Heart right ventricle (tissue), 16 donors: ENCODE measurements at regions not wholly inside any gene's neighbourhood (a gene's known extent, or its start where the extent isn't known, plus 50 kb on each side); places are given as distances from the start of the nearest gene placed in this dataset.
"Not testable (repeated sequence)": the region's sequence is repeated elsewhere in the genome, so short reads cannot be mapped to it uniquely, and the experiment has no call there.

Experiments
- ATAC-seq, 8 donors: fragments of 200-7000 bp; cut with Tn5 transposase; one replicate each; pipeline ENCODE4 v1.9.1; 2020; ENCODE audit warnings: mild to moderate bottlenecking in 8 of 8, moderate library complexity in 8 of 8, moderate number of reproducible peaks in 1 of 8
- DNase-seq, 2 donors: peaks; one replicate each; pipeline ENCODE4 v3.0.0-alpha.2; 2020
- H3K27ac ChIP-seq, 10 donors: fragments of 200-600 bp; sonication (generic) in 2 of 10; one replicate each; pipeline versions ENCODE4 v1.5.0 to v1.8.0; 2020 to 2022; ENCODE audit warnings: mild to moderate bottlenecking in 3 of 10
- H3K27me3 ChIP-seq, 7 donors: fragments of 200-600 bp; one replicate each; pipeline ENCODE4 v1.8.0; 2021 to 2022; ENCODE audit warnings: mild to moderate bottlenecking in 2 of 7
- H3K36me3 ChIP-seq, 9 donors: fragments of 200-600 bp; sonication (generic) in 1 of 9; one replicate each; pipeline versions ENCODE4 v1.5.0 to v1.8.0; 2020 to 2022; ENCODE audit warnings: mild to moderate bottlenecking in 2 of 9
- H3K4me1 ChIP-seq, 9 donors: fragments of 200-600 bp; sonication (generic) in 1 of 9; one replicate each; pipeline versions ENCODE4 v1.5.0 to v1.8.0; 2020 to 2022; ENCODE audit warnings: mild to moderate bottlenecking in 4 of 9
- H3K4me3 ChIP-seq, 10 donors: fragments of 200-600 bp; sonication (generic) in 2 of 10; one replicate each; pipeline versions ENCODE4 v1.5.0 to v1.8.0; 2020 to 2022; ENCODE audit warnings: mild to moderate bottlenecking in 7 of 10, moderate library complexity in 2 of 10
- H3K9me3 ChIP-seq, 11 donors: fragments of 200-600 bp in 10 of 11; sonication (generic) in 2 of 11; one replicate each; pipeline versions ENCODE4 v1.5.0 to v1.8.0; 2013 to 2022; ENCODE audit warnings: mild to moderate bottlenecking in 2 of 11, control low read depth in 1 of 11, moderate library complexity in 1 of 11
- CTCF ChIP-seq, 9 donors: fragments of 200-600 bp; sonication (generic) in 2 of 9; IDR thresholded peaks; one replicate each; pipeline versions ENCODE4 v1.5.0 to v1.8.0; 2021 to 2022; ENCODE audit warnings: antibody characterized with exemption in 9 of 9, mild to moderate bottlenecking in 5 of 9, moderate library complexity in 1 of 9
- WGBS, 2 donors: extraction: QIAGEN DNeasy Blood & Tissue Kit; methylation state at CpG; one replicate each; pipeline ENCODE4 v1.1.7; 2013; ENCODE audit warnings: inconsistent platforms in 1 of 2; 5-methylcytosine and 5-hydroxymethylcytosine counted together
- intact Hi-C, 10 donors: fragments of 100-400 bp; cut with DNase I; formaldehyde crosslinking; loops; one replicate each; pipeline versions ENCODE4 v1.11.1 to v1.14.2; 2022
- donor health status: Arrhythmogenic right ventricular cardiomyopathy.
- donor health status: ischemic (EF 13 %, LVEDD 7.1; RV severe dilation, severe dysfunction).
- donor health status: healthy with polysubstance abuse.
- donor health status: DM: no; HTN: yes; CAD: no.
- donor health status: DM: no; HTN: no; CAD: no.
- donor health status: ischemic (EF 25% LVEDD 6.9; RV normal size, moderate dysfunction).
- donor health status: ischemic (EF 25% LVEDD 5.7; RV mildly dilated, moderate dysfunction).
- donor health status: healthy.
- donor health status: DM: yes; HTN: yes; CAD: no.
- donor health status: Ischemic cardiomyopathy.
- donor health status: ischemic (EF 35%, LVEDD 5.7; RV mildly dilated, moderate dysfunction).
- donor health status: nonischemic (EF 11% LVEDD 7.7; RV severe dilation, severe dysfunction).
- donor health status: DM: yes; HTN: yes; CAD: no.
- donor health status: PGD.
- donor health status: ischemic (EF 29% LVEDD 5.4; RV normal size, mild dysfunction).
- donor health status: nonischemic (EF 23%, LVEDD 6.1; RV moderate dilation, normal function).

- TF ChIP-seq CTCF (IDR thresholded peaks at IDR 0.05): no peak
- DNase-seq (no peak), ATAC-seq (no peak)
- intact Hi-C loops: no loop called here
- H3K36me3 ChIP-seq: no peaks in the 10 kb centered on the region
- WGBS, 2 donors: 70 to 74% methylated on average over 2 of the region's 2 CpGs
- H3K27me3 ChIP-seq: peaks cover 0 to 4% (median 0%) of the 10 kb centered on the region in 7 donors
- no peak overlapping the region for H3K27ac ChIP-seq
- H3K4me1 ChIP-seq: peaks cover 0 to 10% (median 0%) of the 10 kb centered on the region in 9 donors
- no peaks in the 10 kb centered on the region for H3K9me3 ChIP-seq
- no peak overlapping the region for H3K4me3 ChIP-seq
Measured at GRCh38 chr7:142470544-142470830, 212.6 kb upstream of the PRSS58 start.

GRCh38 chr7:142469696-142470543 is 212.1 kb upstream of the PRSS58 start:
- TF ChIP-seq CTCF (IDR thresholded peaks at IDR 0.05): no peak
- Histone ChIP-seq H3K9me3 (no peaks in the 10 kb centered on the region), H3K27me3 (peaks cover 0 to 4% (median 0%) of the 10 kb centered on the region in 7 donors), H3K36me3 (no peaks in the 10 kb centered on the region), H3K4me1 (peaks cover 0 to 10% (median 0%) of the 10 kb centered on the region in 9 donors), H3K27ac (no peak overlapping the region), H3K4me3 (no peak overlapping the region)
- intact Hi-C loops: no loop called here
- no peak for ATAC-seq
- WGBS, 2 donors: 84 to 86% methylated on average over 11 of the region's 11 CpGs
- DNase-seq: no peak

- H3K4me3 ChIP-seq: no peak overlapping the region
- H3K9me3 ChIP-seq: no peaks in the 10 kb centered on the region
- H3K27ac ChIP-seq: no peak overlapping the region
- peaks cover 0 to 10% (median 0%) of the 10 kb centered on the region in 9 donors for H3K4me1 ChIP-seq
- 68% methylated on average over 6 of the region's 6 CpGs for WGBS, 2 donors
- H3K36me3 ChIP-seq: no peaks in the 10 kb centered on the region
- peaks cover 0 to 4% (median 0%) of the 10 kb centered on the region in 7 donors for H3K27me3 ChIP-seq
- intact Hi-C loops: no loop called here
- no peak for ATAC-seq
- TF ChIP-seq CTCF (IDR thresholded peaks at IDR 0.05): no peak
- no peak for DNase-seq
Measured at GRCh38 chr7:142468871-142469665, 211.2 kb upstream of the PRSS58 start.

DNA sequence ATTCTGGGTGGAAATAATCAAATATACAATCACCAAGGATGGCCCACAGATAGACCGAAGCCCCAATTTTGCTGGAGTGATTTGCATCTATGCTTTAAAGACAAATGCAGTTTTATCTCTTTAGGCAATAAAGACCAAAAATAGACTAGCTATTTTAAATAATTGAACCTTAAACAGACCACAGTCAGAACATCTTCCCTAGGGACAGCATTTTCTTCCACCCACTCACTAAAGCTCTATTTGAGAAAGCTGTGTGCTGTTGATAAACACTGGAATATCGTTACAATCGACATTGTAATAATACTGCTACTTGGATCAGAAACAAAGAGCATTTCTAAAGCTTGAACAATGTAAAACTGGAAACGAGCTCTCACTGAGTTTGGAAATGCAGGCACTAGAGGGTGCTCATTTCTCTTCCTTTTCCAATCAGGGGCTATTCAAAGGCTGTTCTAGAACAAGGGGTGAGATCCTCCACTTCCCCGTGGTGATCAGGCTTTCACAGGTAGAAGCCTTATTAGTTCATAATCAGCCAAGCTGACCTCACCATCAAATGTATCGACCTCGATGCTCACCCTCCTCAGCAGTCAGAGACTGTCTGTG is 209.3 kb upstream of the PRSS58 start:
- H3K27me3 ChIP-seq, H3K4me3 ChIP-seq, H3K27ac ChIP-seq, ATAC-seq, intact Hi-C loops, H3K9me3 ChIP-seq, DNase-seq, H3K36me3 ChIP-seq: not testable (repeated sequence)
- 49 to 56% methylated on average over 7 of the region's 7 CpGs for WGBS, 2 donors
- peaks cover 0 to 18% (median 0%) of the 10 kb centered on the region in 9 donors for H3K4me1 ChIP-seq
